Kidney tubule cell (primary cell): ENCODE measurements at regions not wholly inside any gene's neighbourhood (a gene's known extent, or its start where the extent isn't known, plus 50 kb on each side); places are given as distances from the start of the nearest gene placed in this dataset.
A peak's percentile ranks its signal among the peaks of the same experiment; 100 is the strongest.

ENCODE experiments used
- DNase-seq: peaks from one replicate; pipeline ENCODE4 v3.0.0-alpha.2; 2018; ENCODE audit warnings: low spot score

DNA sequence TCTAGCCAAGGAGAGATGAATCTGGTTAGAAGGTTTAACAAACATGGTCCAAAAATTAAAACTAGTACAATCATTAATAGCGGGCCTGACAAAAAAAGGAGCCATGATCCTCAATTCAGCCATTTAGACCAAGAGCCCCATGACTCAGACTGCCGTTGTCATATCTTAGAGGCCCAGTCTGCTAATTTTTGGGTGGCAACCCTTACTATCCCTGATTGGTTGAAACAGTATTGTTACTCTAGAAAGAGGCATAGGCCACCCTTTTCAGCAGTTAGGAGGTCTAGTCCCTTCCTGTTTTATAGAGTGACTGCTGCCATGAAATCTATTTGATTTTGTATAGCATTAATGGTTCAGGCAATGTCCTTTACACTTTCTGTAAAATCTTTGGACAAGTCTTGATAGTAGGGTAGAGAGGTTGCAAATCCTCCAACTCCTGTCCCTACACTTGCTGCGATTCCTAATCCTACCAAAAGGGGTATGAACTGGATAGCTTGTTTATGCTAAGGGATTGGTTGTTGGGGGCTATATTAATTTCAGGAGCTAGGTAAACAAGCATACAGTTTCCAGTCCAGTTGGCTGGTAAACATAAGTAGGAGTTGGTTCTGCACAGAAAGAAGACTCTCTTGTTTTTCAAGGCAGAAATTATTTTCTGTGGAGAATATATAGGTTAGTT, 1056.3 kb upstream of the CNTN5 start:
- no peak for DNase-seq

DNA sequence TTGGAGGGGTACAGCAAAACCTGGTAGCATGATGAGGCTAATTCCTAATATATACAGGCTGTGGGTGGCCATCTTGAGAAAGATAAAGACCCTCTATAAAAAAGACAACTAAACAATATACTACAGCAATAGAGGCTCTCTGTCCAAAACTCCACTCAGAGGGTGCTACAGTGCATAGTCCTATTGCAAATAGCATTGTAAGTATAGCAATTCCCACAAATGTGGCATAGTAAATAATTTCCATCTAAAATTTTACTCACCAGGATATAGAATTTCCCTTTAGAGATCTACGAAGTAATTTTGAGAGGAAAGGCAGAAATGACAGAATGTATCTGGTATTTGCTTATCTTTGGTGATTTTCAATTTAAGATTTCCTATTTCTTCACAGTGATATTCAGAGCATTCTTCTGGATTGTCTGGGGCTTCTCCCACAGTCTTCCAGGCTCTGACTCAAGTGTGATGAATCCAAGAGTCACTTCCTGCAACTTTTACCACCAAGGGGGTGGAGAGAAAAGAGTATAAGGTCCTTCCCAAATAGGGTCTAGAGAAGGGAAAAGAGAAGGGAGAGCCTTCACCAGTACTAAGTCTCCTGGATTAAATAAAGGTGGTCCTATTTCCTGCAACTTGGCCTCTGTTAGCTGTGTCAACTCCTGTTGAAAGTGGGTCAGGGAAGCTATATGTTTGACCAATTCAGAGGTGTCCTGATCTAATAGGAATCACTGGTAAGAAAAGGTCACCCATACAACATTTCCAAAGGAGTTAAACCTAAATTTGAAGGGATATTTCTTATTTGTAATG, 1054.7 kb upstream of the CNTN5 start:
- DNase-seq: peak; percentile 87

DNA sequence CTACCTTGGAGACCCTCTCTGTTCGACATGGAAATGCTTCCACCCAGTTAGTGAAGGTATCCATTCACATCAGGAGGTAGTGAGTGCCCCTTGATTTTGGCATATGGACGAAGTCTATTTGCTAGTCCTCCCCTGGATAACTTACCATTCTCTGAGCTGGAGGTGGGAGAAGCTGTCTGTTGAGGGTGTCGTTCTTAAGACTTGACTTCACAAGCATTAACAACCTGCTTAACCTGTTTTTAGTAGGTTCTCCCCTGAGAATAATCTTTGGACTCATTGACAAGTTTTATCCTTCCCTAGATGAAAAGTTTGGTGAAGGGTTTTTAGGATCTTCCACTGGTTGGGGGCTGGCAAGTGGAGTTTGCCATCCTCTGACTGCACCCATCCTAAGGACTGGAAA, 1053.8 kb upstream of the CNTN5 start:
- DNase-seq: no peak

DNA sequence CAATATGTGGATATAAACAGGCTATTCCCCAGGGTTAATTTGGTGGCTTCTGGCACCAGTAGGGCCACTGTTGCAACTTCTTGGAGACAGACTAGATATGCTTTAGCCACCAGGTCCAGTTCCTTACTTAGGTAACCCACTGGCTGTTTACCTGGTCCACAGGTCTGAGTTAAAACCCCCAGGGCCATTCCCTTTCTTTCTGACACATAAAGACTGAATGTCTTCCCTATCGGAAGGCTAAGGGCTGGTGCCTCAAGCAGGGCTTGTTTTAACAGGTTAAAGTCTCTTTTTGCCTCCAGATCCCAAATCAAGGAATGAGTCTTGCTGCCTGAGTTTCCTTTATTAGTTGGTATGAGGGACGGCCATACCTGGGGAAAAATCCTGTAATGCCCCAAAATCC, 1052.7 kb upstream of the CNTN5 start:
- DNase-seq: no peak

DNA sequence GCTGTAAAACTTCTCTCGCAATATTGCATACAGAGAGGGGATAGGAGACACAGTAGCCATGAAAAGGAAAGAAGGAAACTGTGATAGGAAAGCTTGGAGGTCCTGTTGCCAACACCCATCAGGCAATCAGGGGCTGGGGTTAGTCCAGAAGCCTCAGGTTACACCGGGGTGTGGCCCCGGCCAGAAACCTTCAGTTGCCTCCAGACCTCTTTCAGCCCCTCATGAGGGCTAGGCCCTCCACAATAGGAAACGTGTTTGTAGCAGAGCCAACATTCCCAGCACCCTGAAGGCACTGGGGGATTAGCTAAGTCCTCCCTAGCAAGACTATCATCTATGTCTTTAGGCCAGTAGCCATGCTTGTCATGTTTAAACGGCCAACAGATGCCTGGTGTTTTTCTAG, 1048.0 kb upstream of the CNTN5 start:
- no peak for DNase-seq

DNA sequence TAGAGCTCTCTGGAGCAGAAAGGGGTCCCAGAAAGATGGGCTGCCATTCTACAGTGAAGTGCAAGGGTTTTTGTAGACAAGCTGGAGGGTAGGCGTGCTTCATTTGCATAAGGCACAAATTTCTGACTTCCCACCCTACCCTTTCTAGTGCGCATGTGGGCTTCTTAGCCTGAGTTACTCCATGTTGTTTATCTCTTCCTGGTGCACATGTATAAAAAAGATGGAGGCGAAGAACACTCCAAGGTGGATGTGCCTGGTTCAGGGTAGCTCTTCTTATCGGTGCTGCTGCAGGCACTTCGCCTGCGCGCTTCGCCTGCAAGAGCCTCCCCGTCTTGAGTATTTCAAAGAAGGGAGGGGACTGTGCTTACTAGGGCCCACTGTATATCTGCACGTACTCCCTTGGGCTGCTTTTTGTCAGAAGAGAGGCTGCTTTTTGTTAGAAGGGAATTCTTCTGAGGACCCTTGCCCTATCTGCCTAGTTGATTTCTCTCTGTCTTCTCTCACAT, 1047.3 kb upstream of the CNTN5 start:
- DNase-seq: no peak

DNA sequence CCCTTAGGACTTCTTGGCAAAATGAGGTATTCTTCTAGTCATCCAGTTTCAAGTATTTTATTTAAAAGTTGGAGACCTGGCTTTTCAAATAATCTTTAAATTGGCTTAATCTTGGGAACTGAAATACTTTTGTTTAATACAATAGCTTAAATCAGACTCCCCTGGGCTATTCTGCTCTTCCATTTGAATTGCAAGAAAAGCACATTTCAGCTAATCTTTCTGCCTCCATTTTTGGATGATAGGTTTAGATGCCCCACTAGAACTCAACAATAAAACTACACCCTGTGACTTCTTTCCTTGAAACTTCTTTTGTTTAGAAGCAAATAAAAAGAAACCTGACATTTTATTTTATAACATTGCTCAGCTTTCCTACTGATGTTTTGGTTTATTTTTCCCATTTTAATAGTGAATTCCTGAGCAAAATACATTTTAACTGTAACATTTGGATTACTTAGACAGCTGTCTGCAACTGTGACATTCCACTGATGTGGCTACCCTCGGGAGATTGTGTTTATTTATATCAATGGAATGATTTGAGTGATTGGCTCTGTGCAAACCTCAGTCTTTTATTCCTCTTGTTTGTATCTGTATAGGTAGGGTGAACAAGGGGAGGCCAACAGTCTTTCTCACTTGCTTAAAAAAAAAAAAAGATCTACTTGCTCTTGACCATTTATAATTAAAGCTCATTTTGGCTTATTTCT, 1045.8 kb upstream of the CNTN5 start:
- no peak for DNase-seq

DNA sequence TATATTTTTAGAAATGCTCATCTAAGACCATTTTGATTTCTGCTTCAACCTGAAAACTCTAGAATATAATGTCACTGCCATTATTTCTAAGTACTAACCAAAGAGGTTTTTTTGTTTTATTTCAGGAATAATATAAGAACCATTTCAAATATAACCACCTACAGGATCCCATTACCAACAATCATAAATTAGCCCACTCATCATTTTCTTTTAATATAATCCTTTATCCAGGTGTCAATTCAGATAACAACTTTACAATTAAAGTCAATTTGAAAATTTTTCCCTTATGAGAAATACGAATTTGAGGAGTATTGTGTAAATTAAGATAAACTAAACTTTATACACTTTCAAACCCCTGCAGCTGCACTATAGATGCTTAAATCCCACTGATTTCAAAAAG, 1043.0 kb upstream of the CNTN5 start:
- DNase-seq: no peak

DNA sequence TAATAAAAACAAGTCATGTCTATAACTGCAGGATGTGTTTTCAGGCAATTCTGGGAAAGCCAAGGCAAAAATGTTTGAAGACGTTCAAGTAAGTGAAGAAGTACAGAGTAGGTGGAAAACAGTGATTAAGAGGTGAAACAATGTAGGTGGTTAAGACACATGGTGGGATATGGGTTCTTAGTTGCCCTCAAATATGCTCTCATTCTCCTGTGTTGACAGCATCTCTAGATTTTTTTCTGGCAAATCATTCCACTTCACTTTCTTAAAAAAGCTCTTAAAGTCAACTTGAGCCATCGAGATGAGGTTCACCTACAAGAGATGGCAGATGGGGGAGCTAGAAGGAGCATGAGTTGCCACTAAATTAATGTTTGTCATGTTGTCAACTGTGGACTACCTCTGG, 1041.0 kb upstream of the CNTN5 start:
- no peak for DNase-seq

DNA sequence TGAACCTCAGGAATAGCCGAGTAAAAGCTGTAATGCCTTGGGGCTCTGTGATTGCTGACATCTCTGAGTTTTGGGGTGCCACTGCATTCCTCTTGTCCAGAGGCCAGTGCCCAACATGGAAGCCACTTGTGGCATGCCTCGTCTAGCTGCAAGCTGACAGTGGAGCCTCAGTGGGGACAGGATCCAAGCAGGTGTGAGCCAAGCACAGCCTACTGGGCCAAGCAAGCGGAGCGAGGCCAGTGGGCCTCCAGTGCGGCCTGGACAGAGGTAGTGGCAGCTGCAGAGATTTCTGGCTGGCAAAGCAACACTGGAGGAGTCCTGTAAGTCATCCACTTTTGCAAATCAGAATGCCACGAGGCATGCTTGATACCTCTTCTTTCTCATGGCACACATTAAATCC, 1038.2 kb upstream of the CNTN5 start:
- DNase-seq: no peak

DNA sequence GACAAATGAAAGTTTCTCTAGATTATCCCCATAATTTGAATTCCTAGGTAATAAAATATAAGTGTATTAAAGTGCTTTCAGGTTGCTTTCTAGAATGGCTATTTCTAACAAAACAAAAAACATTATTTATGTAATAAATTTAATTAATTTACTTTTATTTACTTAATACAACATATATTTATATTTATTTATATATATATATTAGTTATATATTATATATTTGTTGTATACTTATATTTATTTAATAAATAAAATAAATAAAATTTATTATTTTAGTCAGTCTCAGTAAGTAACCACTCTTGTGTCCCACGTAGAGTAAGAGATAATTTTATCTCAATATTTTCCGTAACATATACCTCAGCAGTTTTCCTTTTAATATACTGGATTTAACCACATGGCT, 1031.6 kb upstream of the CNTN5 start:
- no peak for DNase-seq

DNA sequence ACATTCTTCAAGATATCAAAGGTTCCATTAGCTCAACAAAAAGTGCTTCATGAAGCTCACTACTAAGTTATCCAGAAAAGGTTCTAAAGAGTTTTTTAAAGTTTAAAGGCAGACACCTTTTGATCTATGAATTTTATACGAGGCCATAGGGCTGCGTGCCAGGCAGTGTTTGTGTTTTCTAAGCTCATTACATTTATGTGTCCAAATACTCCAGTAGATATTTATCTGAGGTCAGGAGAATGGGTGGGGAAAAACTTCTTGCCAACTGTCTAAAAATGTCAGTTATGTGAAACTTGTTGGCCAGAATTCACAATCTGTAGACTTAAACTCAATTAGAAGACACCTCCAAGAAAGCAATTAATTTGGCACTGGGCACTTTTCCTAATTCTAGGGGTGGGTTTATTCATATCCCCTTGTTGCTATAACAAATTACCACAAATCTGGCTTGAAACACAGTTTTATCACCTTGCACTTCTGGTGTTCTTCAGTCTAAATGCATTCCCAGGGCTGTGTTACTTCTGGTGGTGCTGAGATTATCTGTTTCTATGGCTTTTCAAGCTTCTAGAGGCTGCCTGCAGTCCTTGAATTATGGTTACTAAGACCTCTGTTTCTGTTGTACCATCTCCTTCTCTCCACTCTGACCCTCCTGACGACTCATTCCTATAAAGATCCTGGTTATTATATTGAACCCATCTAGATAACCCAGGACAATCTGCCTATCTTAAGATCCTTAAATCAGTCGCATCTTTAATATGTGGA, 1030.4 kb upstream of the CNTN5 start:
- DNase-seq: no peak

DNA sequence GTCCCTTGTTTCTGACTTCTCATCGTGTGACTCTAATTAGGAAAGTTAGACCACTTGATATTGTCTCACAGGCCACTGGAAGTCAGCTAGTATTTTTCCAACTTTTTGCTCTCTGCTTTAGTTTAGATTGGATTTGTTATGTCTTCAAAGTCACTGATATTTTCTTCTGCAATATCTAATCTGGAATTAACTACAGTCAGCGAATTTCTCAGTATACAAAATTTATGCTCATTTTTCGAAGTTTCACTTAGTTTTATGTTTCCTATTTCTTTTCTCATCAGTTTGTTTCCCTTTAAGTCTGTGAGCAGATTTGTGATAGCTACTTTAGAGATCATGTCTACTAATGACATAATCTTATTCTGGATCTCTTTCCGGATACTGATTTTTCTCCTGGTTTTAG, 1027.2 kb upstream of the CNTN5 start:
- no peak for DNase-seq

DNA sequence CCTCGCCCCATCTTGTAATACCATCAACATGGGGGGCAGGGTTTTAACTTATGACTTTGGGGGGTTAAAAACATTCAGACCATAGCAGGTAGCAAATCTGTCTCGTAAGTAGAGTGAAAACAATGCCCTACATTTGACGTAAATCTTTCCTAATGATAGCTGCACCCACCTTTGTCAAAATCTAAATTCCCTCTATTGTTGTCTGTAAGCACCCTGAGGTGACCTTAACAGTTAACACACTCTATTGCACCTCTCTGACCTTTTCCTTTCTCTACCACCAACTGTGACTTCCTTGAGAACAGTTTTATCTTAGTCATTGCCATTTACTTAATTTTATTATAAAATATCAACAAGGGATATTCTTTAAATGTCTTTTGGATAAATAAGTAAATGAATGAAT, 1024.9 kb upstream of the CNTN5 start:
- no peak for DNase-seq

DNA sequence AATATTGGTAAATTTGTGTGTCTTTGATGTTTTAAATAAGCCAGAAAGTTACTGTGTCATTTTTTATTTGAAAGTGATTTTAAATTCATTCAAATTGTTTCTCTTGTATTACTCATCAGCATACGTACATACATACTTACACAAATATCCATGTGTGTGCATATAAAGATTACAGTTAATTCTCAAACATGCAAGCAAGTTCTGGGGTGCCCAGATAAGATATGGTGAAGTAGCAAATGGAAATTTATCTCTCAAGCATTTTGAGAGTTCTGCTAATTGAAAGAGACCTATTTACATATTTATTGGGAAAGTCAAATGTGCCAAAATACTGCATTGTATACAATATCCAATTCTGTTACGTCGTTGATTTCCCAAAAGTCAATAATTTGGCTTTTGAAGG, 1024.0 kb upstream of the CNTN5 start:
- DNase-seq: no peak

DNA sequence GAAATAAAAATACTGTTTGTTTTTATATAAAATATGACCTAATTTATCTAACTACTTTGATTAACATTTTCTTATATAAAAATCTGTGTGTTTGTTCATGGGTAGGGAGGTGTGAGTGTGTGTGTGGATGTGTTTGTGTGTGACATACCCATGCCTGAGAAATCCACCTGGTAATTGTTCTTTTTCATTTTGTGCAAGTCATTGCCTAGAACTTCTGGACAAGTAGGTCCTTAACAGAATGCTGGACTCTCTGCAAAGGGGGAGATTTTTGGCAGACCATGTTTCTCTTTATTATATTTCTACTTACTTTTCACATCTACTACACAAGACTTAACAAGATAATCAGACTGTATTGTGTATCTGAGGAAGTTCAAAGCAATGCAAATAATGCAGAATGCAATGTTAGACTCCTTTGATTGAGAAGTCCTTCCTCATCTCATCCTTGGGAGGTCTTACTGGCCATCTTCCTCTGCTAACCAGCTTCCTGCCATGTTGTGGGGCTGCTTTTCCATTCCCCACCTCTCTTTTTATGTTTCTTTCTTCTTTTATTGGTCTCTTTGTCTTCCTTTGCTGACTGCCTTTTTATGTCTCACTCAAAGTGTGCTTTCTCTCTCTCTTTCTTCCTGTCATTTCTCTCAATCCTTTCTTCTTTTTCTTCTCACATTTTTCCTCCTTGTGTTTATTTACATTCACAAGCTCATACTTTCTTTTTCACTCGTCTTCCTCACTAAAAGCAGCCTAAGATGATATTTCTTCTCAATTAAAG, 1017.0 kb upstream of the CNTN5 start:
- no peak for DNase-seq

DNA sequence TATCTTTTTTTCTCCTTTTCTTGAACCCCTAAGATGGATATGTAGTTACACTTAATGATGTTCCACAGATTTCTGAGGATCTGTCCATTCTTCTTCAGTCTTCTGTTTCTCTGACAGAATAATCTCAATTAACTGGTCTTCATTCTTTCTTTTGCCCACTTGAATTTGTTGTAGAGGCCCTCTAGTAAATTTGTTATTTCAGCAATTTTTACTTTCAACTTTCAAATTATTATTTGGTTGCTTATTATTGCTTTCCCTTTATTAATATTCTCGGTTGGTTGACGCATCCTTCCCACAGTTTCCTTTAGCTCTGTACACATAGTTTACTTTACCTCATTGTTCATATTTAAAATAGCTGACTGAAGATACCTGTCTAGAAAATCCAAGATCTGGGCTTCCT, 1013.7 kb upstream of the CNTN5 start:
- no peak for DNase-seq

DNA sequence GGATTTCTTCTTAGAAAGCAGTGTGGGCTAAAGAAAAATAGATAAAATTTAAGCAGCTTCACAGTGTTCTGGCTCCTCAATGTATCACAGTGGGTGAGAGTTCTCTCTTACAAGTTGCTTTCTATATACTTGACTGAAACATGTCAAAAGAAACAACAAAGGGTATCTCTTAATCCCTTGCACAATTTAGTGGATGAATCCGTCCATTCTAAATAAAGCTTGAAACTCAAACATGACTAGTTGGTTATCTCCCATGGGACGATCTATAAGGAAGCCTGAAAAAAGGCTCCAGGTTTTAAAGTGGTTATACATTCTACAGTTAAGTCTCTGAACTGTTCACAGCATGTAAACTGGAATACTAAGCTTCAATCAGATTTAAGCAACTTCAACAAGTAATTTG, 993.1 kb upstream of the CNTN5 start:
- no peak for DNase-seq

DNA sequence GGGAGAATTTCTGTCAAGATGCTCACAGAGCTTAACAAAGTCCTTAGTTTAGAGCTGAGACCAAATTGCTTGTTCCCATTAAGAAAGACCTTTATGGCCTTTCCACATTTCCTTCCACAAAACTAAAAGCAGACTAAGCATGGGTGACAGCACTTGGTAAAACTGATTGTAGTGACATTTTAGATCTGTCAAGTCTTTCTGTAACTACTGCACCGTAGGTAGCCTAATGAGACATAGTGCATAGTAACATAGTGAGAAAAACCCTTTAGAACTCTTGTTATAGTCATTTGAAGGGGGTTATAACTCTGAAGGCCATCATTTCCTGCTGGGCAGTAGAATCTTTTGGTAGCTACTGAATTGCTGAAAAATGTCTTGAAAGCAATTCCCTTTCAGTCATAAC, 990.9 kb upstream of the CNTN5 start:
- DNase-seq: no peak

DNA sequence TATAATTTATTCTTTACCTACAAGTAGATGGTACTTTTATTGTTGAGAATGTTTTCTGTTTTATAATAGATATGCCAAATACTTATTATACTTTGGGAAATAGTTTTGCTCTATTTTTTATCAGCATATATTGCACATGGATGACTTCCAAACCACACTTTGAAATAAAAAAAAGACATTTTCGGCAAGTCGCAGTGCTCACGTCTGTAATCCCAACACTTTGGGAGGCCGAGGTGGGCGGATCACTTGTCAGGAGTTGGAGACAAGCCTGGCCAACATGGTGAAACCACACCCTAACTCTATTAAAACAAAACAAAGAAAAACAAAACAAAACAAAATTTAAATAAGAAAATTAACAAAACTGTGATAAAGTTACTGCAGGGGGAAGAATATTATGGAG, 983.9 kb upstream of the CNTN5 start:
- no peak for DNase-seq

DNA sequence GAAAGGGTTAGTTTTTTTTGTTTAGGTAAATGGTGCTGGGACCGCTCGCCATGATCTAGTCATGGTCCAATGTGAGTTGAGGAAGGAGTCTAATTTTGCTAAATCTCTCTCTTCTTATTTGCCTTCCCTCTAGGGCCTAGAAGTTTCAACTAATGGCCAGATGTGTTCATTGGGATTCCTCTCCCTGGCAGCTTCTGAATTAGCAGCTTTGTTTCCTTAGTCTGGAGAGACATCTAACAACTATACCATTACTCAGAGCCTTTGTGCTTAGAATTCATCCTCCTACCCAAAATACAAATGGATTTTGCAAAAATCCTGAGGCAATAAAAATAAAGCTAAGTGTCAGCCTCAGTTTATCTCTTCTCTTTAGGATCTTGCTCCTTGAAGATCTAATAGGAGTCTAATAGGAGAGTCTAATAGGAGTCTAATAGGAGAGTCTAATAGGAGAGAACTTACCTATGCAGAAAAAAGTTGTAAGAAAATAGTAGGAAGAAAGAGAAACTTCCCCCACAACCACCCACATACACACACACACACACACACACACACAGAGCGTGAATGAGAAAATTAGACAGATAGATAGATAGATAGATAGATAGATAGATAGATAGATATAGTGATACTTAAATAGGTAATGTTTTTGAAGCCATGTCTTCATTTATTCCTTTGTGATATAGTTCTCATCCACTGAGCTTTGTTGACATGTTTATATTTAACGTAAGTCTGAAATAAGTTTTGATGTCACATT, 980.5 kb upstream of the CNTN5 start:
- no peak for DNase-seq
